PC-3 (cell line): ENCODE measurements at regions not wholly inside any gene's neighbourhood (a gene's known extent, or its start where the extent isn't known, plus 50 kb on each side); places are given as distances from the start of the nearest gene placed in this dataset.

ENCODE experiments used
- ATAC-seq: fragments of 200-7000 bp; cut with Tn5 transposase; 2 replicates; pipeline ENCODE4 v1.9.1; 2020; ENCODE audit warnings: mild to moderate bottlenecking, moderate library complexity
- BruUV-seq: library from RNA; stranded (reverse); fragments of 400-500 nt; replicated peaks from 2 replicates; lab custom pipeline; 2021; lab: Mats Ljungman, UMichigan
- CTCF ChIA-PET: fragments of 300-600 bp; sonication (Branson Sonifier 250); formaldehyde crosslinking; loops from one replicate; lab custom pipeline; 2022; ENCODE audit warnings: antibody characterized with exemption; lab: Charles Lee
- POLR2A ChIA-PET: fragments of 300-600 bp; sonication (Branson Sonifier 250); formaldehyde crosslinking; loops from one replicate; lab custom pipeline; 2022; ENCODE audit warnings: antibody characterized with exemption; ENCODE audit not compliant: unreplicated experiment; lab: Charles Lee
- DNase-seq: peaks from one replicate; pipeline ENCODE4 v3.0.0-alpha.2; 2015
- H2AFZ ChIP-seq: fragments of 300-600 bp; sonication (generic); 2 replicates; pipeline ENCODE4 v1.6.0; 2016; ENCODE audit warnings: antibody characterized with exemption, low read length
- H3F3A ChIP-seq: fragments of 300-600 bp; sonication (generic); one replicate; pipeline ENCODE4 v1.6.0; 2017; ENCODE audit warnings: antibody characterized with exemption, low read length, control low read depth, mild to moderate bottlenecking; ENCODE audit not compliant: unreplicated experiment
- H3K27ac ChIP-seq: fragments of 300-600 bp; sonication (generic); 2 replicates; pipeline ENCODE4 v1.5.1; 2016; ENCODE audit warnings: mild to moderate bottlenecking, low read length
- H3K27me3 ChIP-seq: fragments of 300-600 bp; sonication (generic); 2 replicates; pipeline ENCODE4 v1.6.1; 2016; ENCODE audit warnings: low read length, mixed read lengths
- H3K36me3 ChIP-seq: fragments of 300-600 bp; sonication (generic); 2 replicates; pipeline ENCODE4 v1.6.1; 2016; ENCODE audit warnings: low read depth, mixed run types, low read length, mixed read lengths
- H3K4me1 ChIP-seq: fragments of 300-600 bp; sonication (generic); 2 replicates; pipeline ENCODE4 v1.5.1; 2016; ENCODE audit warnings: low read length; ENCODE audit not compliant: insufficient read depth
- H3K4me2 ChIP-seq: fragments of 300-600 bp; sonication (generic); 2 replicates; pipeline ENCODE4 v1.6.0; 2016; ENCODE audit warnings: low read length
- H3K4me3 ChIP-seq: fragments of 300-600 bp; sonication (generic); 2 replicates; pipeline ENCODE4 v1.5.1; 2016; ENCODE audit warnings: mild to moderate bottlenecking, low read length, mixed read lengths
- H3K79me2 ChIP-seq: fragments of 300-600 bp; sonication (generic); 2 replicates; pipeline ENCODE4 v1.6.1; 2017; ENCODE audit warnings: low read length, mixed read lengths
- H3K9ac ChIP-seq: fragments of 300-600 bp; sonication (generic); 2 replicates; pipeline ENCODE4 v1.6.0; 2016; ENCODE audit warnings: mild to moderate bottlenecking, low read length
- H3K9me2 ChIP-seq: fragments of 300-600 bp; sonication (generic); replicated peaks from 2 replicates; pipeline ENCODE4 v1.6.1; 2016; ENCODE audit warnings: mixed run types, low read length, mixed read lengths
- H3K9me3 ChIP-seq: fragments of 300-600 bp; sonication (generic); 2 replicates; pipeline ENCODE4 v1.6.1; 2016; ENCODE audit warnings: low read length, mixed read lengths
- H4K20me1 ChIP-seq: fragments of 300-600 bp; sonication (generic); 2 replicates; pipeline ENCODE4 v1.6.1; 2016; ENCODE audit warnings: low read length, mixed read lengths
- EZH2 ChIP-seq: fragments of 300-600 bp; sonication (generic); IDR thresholded peaks from one replicate; pipeline ENCODE4 v1.6.1; 2017; ENCODE audit warnings: antibody characterized with exemption, mild to moderate bottlenecking, low read length; ENCODE audit not compliant: unreplicated experiment
- EZH2phosphoT487 ChIP-seq: fragments of 300-600 bp; sonication (generic); IDR thresholded peaks from 2 replicates; pipeline ENCODE4 v1.6.1; 2018; ENCODE audit warnings: mild to moderate bottlenecking, antibody characterized with exemption, low read length, borderline replicate concordance
- intact Hi-C: fragments of 100-400 bp; cut with micrococcal nuclease; formaldehyde crosslinking; loops from 2 replicates; pipeline ENCODE4 v1.9.0; 2023
- TF ChIP-seq, protein P1 (sequence below): fragments of 300-600 bp; sonication (generic); conservative IDR thresholded peaks from 2 replicates; pipeline ENCODE4 v1.5.1; 2017; ENCODE audit warnings: antibody characterized with exemption, low read depth, mild to moderate bottlenecking, low read length

DNA sequence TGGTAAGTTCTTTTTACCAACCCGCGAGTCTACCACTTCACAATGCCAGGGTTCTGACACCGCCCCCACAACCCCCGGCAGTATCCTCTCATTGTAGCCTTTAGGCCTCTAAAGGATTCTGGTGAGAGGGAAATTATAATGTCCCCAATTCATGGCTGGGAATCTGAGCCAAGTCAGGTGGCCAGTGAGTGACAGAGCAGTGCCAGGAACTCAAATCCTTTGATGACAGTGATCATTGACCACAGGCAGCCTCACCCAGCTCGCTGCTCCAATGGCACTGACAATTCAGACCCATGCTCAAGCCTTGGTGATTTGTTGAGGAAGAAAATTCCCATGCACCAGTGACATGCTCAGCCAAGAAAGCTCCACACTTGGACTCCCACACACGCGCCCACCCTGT lies 63.4 kb upstream of the CSF1 start:
- Histone ChIP-seq H3K9me3 (no peaks in the 10 kb centered on the region), H4K20me1 (no peaks in the 10 kb centered on the region), H3K4me1 (peaks cover 20% of the 10 kb centered on the region), H3K4me2 (no peak overlapping the region), H3K27ac (no peak overlapping the region), H3K9ac (no peak overlapping the region), H3K36me3 (no peaks in the 10 kb centered on the region), H3K4me3 (no peak overlapping the region), H3K79me2 (no peaks in the 10 kb centered on the region), H3K27me3 (no peaks in the 10 kb centered on the region), H2AFZ (no peak overlapping the region), H3F3A (no peaks in the 10 kb centered on the region), H3K9me2 (no peaks in the 10 kb centered on the region)
- BruUV-seq, result no TSS peak
- ChIA-PET CTCF (no interaction called here), POLR2A (no interaction called here)
- ATAC-seq (no peak), DNase-seq (no peak)
- intact Hi-C loops, result no loop called here
- TF ChIP-seq EZH2 (no peak), EZH2phosphoT487 (no peak)
- TF ChIP-seq, protein P1, sequence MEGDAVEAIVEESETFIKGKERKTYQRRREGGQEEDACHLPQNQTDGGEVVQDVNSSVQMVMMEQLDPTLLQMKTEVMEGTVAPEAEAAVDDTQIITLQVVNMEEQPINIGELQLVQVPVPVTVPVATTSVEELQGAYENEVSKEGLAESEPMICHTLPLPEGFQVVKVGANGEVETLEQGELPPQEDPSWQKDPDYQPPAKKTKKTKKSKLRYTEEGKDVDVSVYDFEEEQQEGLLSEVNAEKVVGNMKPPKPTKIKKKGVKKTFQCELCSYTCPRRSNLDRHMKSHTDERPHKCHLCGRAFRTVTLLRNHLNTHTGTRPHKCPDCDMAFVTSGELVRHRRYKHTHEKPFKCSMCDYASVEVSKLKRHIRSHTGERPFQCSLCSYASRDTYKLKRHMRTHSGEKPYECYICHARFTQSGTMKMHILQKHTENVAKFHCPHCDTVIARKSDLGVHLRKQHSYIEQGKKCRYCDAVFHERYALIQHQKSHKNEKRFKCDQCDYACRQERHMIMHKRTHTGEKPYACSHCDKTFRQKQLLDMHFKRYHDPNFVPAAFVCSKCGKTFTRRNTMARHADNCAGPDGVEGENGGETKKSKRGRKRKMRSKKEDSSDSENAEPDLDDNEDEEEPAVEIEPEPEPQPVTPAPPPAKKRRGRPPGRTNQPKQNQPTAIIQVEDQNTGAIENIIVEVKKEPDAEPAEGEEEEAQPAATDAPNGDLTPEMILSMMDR, result no peak

DNA sequence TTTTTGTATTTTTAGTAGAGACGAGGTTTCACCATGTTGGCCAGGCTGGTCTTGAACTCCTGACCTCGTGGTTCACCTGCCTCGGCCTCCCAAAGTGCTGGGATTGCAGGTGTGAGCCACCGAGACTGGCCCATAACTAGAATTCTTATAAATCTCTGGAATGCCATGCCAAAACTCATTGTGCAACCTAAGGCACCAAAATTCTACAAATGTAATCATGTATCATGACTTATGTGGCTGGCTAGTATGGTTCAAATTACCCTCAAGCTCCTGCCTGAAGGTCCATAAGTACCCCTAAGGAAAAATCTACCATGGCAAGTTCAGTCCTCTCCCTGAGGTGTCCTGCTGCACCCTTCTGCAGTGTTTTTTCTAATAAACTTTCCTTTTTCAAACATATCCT lies 63.8 kb upstream of the CSF1 start:
- ChIA-PET CTCF (no interaction called here), POLR2A (no interaction called here)
- ATAC-seq (no peak), DNase-seq (no peak)
- Histone ChIP-seq H3K4me3 (no peak overlapping the region), H3K27ac (no peak overlapping the region), H3K4me2 (no peak overlapping the region), H3K27me3 (no peaks in the 10 kb centered on the region), H3K9me3 (no peaks in the 10 kb centered on the region), H4K20me1 (no peaks in the 10 kb centered on the region), H3K36me3 (no peaks in the 10 kb centered on the region), H2AFZ (no peak overlapping the region), H3K9me2 (no peaks in the 10 kb centered on the region), H3K4me1 (peaks cover 17% of the 10 kb centered on the region), H3K9ac (no peak overlapping the region), H3K79me2 (no peaks in the 10 kb centered on the region), H3F3A (no peaks in the 10 kb centered on the region)
- intact Hi-C loops, result no loop called here
- BruUV-seq, result no TSS peak
- no peak for TF ChIP-seq EZH2phosphoT487
- TF ChIP-seq, protein P1, result no peak
- no peak for TF ChIP-seq EZH2

DNA sequence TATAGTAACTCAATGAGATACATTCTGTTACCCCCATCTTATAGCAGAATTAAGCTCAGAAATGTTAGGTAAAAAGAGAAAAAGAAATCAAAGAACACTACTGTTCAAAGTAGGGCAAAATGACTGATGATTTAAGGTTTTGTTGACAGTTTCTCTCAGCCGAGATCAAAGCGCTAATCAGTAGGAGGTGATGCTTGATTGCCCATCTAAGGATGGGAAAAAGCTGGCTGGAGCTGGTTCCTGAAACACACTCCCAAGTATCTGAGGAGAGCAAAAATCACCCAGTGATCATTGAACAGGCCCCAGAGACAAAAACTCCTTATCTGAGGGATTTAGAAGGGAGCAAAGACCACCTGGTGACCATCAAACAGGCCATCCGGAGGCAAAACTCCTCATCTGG lies 64.5 kb upstream of the CSF1 start:
- BruUV-seq, result no TSS peak
- Histone ChIP-seq H3K79me2 (no peaks in the 10 kb centered on the region), H3K4me1 (peaks cover 15% of the 10 kb centered on the region), H3K9ac (no peak overlapping the region), H3K4me2 (no peak overlapping the region), H3K4me3 (no peak overlapping the region), H2AFZ (no peak overlapping the region), H3K36me3 (no peaks in the 10 kb centered on the region), H3K27me3 (no peaks in the 10 kb centered on the region), H3K9me3 (no peaks in the 10 kb centered on the region), H3F3A (no peaks in the 10 kb centered on the region), H3K27ac (no peak overlapping the region), H4K20me1 (no peaks in the 10 kb centered on the region), H3K9me2 (no peaks in the 10 kb centered on the region)
- ChIA-PET POLR2A (no interaction called here), CTCF (no interaction called here)
- TF ChIP-seq EZH2 (no peak), EZH2phosphoT487 (no peak)
- TF ChIP-seq, protein P1, result no peak
- no peak for DNase-seq
- intact Hi-C loops, result no loop called here
- no peak for ATAC-seq
